A673 (cell line): ENCODE measurements at regions not wholly inside any gene's neighbourhood (a gene's known extent, or its start where the extent isn't known, plus 50 kb on each side); places are given as distances from the start of the nearest gene placed in this dataset.

ENCODE experiments used
- EZH2 ChIP-seq: fragments of 200-600 bp; sonication (generic); IDR thresholded peaks from 2 replicates; pipeline ENCODE4 v1.6.1; 2017; ENCODE audit warnings: borderline replicate concordance, low read depth, mild to moderate bottlenecking, mixed read lengths, antibody characterized with exemption, low read length; ENCODE audit not compliant: poor library complexity, severe bottlenecking
- TF ChIP-seq, protein P1 (sequence below): fragments of 300-800, 200-600 bp; sonication (generic); conservative IDR thresholded peaks from 2 replicates; pipeline ENCODE4 v1.5.1; 2017; ENCODE audit warnings: low read depth, mild to moderate bottlenecking, antibody characterized with exemption, low read length, moderate library complexity, mixed read lengths

DNA sequence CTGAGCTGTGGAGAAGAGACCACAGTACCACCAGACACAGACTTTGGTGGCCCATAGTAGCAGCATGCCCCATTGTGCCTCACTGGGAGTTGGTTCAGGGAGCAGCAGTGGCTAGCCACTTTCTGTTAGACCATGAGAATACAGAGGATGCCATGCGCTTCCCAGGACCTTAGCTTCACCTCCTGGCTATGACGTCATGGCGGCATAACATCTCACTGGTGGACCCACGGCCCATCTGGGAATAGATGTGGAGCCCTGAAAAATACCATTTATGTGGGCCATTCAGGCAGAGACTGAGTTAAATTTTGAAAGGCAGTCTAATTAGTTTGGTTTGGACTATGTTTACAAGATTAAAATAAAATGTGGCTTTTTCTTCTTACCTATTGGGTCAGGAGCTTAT, 55.1 kb upstream of the NMD3 start:
- TF ChIP-seq EZH2: no peak
- TF ChIP-seq, protein P1, sequence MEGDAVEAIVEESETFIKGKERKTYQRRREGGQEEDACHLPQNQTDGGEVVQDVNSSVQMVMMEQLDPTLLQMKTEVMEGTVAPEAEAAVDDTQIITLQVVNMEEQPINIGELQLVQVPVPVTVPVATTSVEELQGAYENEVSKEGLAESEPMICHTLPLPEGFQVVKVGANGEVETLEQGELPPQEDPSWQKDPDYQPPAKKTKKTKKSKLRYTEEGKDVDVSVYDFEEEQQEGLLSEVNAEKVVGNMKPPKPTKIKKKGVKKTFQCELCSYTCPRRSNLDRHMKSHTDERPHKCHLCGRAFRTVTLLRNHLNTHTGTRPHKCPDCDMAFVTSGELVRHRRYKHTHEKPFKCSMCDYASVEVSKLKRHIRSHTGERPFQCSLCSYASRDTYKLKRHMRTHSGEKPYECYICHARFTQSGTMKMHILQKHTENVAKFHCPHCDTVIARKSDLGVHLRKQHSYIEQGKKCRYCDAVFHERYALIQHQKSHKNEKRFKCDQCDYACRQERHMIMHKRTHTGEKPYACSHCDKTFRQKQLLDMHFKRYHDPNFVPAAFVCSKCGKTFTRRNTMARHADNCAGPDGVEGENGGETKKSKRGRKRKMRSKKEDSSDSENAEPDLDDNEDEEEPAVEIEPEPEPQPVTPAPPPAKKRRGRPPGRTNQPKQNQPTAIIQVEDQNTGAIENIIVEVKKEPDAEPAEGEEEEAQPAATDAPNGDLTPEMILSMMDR: no peak
